Transverse colon (tissue), 4 donors: ENCODE measurements at regions not wholly inside any gene's neighbourhood (a gene's known extent, or its start where the extent isn't known, plus 50 kb on each side); places are given as distances from the start of the nearest gene placed in this dataset.

Source experiments
- DNase-seq: peaks from one replicate; pipeline ENCODE4 v3.0.0-alpha.2; 2019
- H3K27ac ChIP-seq, 4 donors: fragments of 200-600 bp; sonication (generic); 2 replicates each; pipeline ENCODE4 v1.5.1; 2016 to 2018; ENCODE audit warnings: inconsistent platforms in 4 of 4
- H3K27me3 ChIP-seq: fragments of 200-600 bp; sonication (generic); 2 replicates; pipeline ENCODE4 v1.5.1; 2017; ENCODE audit warnings: inconsistent platforms
- H3K36me3 ChIP-seq, 4 donors: fragments of 200-600 bp; sonication (generic); 2 replicates each; pipeline ENCODE4 v1.5.1; 2017 to 2019; ENCODE audit warnings: inconsistent platforms in 4 of 4
- H3K4me1 ChIP-seq, 4 donors: fragments of 200-600 bp; sonication (generic); 2 replicates each; pipeline ENCODE4 v1.5.1; 2017 to 2020; ENCODE audit warnings: inconsistent platforms in 4 of 4
- H3K4me3 ChIP-seq, 4 donors: fragments of 200-600 bp; sonication (generic); 1 replicate in 1 of 4; 2 replicates in 3 of 4; pipeline versions ENCODE4 v1.5.1 to v1.6.1; 2017 to 2019; ENCODE audit warnings: inconsistent platforms in 4 of 4
- H3K9me3 ChIP-seq, 2 donors: fragments of 200-600 bp; sonication (generic); 2 replicates each; pipeline ENCODE4 v1.5.1; 2017 to 2019; ENCODE audit warnings: inconsistent platforms in 2 of 2
- CTCF ChIP-seq, 5 experiments: fragments of 200-600 bp in 3 of 5; fragments of 450-650 bp in 2 of 5; sonication (generic) in 3 of 5; IDR thresholded peaks; 1 replicate in 2 of 5; 2 replicates in 3 of 5; pipeline ENCODE4 v1.5.1; 2016 to 2017; ENCODE audit warnings: antibody characterized with exemption in 5 of 5, inconsistent platforms in 3 of 5, mild to moderate bottlenecking in 2 of 5, moderate library complexity in 1 of 5
- EP300 ChIP-seq: sonication (generic); formaldehyde crosslinking; IDR thresholded peaks from one replicate; pipeline ENCODE4 v1.6.1; 2017; ENCODE audit warnings: antibody characterized with exemption, low read depth
- POLR2A ChIP-seq: fragments of 450-650 bp; IDR thresholded peaks from one replicate; pipeline ENCODE4 v1.6.1; 2016; ENCODE audit warnings: antibody characterized with exemption, mild to moderate bottlenecking, moderate library complexity
- POLR2AphosphoS5 ChIP-seq, 3 donors: sonication (generic); formaldehyde crosslinking; IDR thresholded peaks; one replicate each; pipeline ENCODE4 v1.6.1; 2016; ENCODE audit warnings: antibody characterized with exemption in 3 of 3
- WGBS, 2 donors: methylation state at CpG; one replicate each; pipeline ENCODE4 v1.1.5; 2018; ENCODE audit warnings: low coverage in 1 of 2; 5-methylcytosine and 5-hydroxymethylcytosine counted together
- in situ Hi-C, 4 donors: fragments of 200-750 bp; cut with MboI; loops; one replicate each; pipeline versions ENCODE4 v1.15.0 to v1.15.1; 2017; ENCODE audit warnings: low sequenced_read_pairs in 3 of 4, low pct_ligation_motif_present in 1 of 4, low pct_unique_long_range_greater_than_20kb in 1 of 4
- intact Hi-C: fragments of 100-400 bp; cut with DNase I; formaldehyde crosslinking; loops from one replicate; pipeline ENCODE4 v1.15.1; 2023; ENCODE audit warnings: low total_unique reads

GRCh38 chr13:54144828-54145227 lies 1116.2 kb downstream of the OLFM4 start:
- Histone ChIP-seq H3K36me3 (no peaks in the 10 kb centered on the region), H3K9me3 (no peaks in the 10 kb centered on the region), H3K4me3 (no peak overlapping the region), H3K27me3 (no peaks in the 10 kb centered on the region), H3K27ac (no peak overlapping the region), H3K4me1 (no peaks in the 10 kb centered on the region)
- WGBS, 2 donors = 53% methylated on average over 3 of the region's 3 CpGs
- no peak for TF ChIP-seq EP300
- TF ChIP-seq POLR2AphosphoS5 (IDR thresholded peaks at IDR 0.05) = no peak
- no peak for TF ChIP-seq CTCF (IDR thresholded peaks at IDR 0.05)
- TF ChIP-seq POLR2A = no peak
- in situ Hi-C loops (no loop called here), intact Hi-C loops (no loop called here)
- no peak for DNase-seq

- in situ Hi-C loops (no loop called here), intact Hi-C loops (no loop called here)
- no peaks in the 10 kb centered on the region for H3K36me3 ChIP-seq
- H3K4me3 ChIP-seq = no peak overlapping the region
- H3K4me1 ChIP-seq = no peaks in the 10 kb centered on the region
- no peak for TF ChIP-seq POLR2AphosphoS5 (IDR thresholded peaks at IDR 0.05)
- no peak for TF ChIP-seq EP300
- TF ChIP-seq CTCF (IDR thresholded peaks at IDR 0.05) = no peak
- TF ChIP-seq POLR2A = no peak
- H3K9me3 ChIP-seq = no peaks in the 10 kb centered on the region
- WGBS, 2 donors = 81 to 96% methylated on average over 3 of the region's 3 CpGs
- DNase-seq = no peak
- H3K27me3 ChIP-seq = no peaks in the 10 kb centered on the region
- no peak overlapping the region for H3K27ac ChIP-seq
These were observed 1122.2 kb downstream of the OLFM4 start for GRCh38 chr13:54150851-54151250.

GRCh38 chr13:54162069-54162468 lies 1133.5 kb downstream of the OLFM4 start:
- no peaks in the 10 kb centered on the region for H3K36me3 ChIP-seq
- 42% methylated on average over 1 of the region's 1 CpG; no CpG with 5 or more reads in 1 of the 2 donors for WGBS, 2 donors
- H3K9me3 ChIP-seq = no peaks in the 10 kb centered on the region

GRCh38 chr13:54165581-54166215 lies 1137.1 kb downstream of the OLFM4 start:
- Histone ChIP-seq H3K9me3 (no peaks in the 10 kb centered on the region), H3K36me3 (no peaks in the 10 kb centered on the region), H3K4me1 (no peaks in the 10 kb centered on the region), H3K4me3 (no peak overlapping the region), H3K27me3 (no peaks in the 10 kb centered on the region), H3K27ac (no peak overlapping the region)
- intact Hi-C loops = no loop called here
- no peak for TF ChIP-seq POLR2A
- WGBS, 2 donors = 32 to 35% methylated on average over 5 to 7 of the region's 7 CpGs
- no peak for DNase-seq
- in situ Hi-C loops = no loop called here

More at GRCh38 chr13:54162069-54162468, 1133.5 kb downstream of the OLFM4 start:
- intact Hi-C loops = no loop called here
- DNase-seq = no peak
- H3K27ac ChIP-seq = no peak overlapping the region
- no peaks in the 10 kb centered on the region for H3K27me3 ChIP-seq
- H3K4me3 ChIP-seq = no peak overlapping the region
- in situ Hi-C loops = no loop called here
- TF ChIP-seq POLR2A = no peak
- no peak for TF ChIP-seq POLR2AphosphoS5 (IDR thresholded peaks at IDR 0.05)
- TF ChIP-seq CTCF (IDR thresholded peaks at IDR 0.05) = no peak
- TF ChIP-seq EP300 = no peak
- H3K4me1 ChIP-seq = no peaks in the 10 kb centered on the region

- TF ChIP-seq EP300 (no peak), CTCF (IDR thresholded peaks at IDR 0.05) (no peak), POLR2AphosphoS5 (IDR thresholded peaks at IDR 0.05) (no peak), POLR2A (no peak)
- no peak for DNase-seq
- H3K27ac ChIP-seq = no peak overlapping the region
- no peaks in the 10 kb centered on the region for H3K36me3 ChIP-seq
- no peaks in the 10 kb centered on the region for H3K4me1 ChIP-seq
- in situ Hi-C loops = no loop called here
- H3K27me3 ChIP-seq = no peaks in the 10 kb centered on the region
- H3K4me3 ChIP-seq = no peak overlapping the region
- peaks cover 0 to 5% of the 10 kb centered on the region in 2 donors for H3K9me3 ChIP-seq
- intact Hi-C loops = no loop called here
These were observed 1145.4 kb downstream of the OLFM4 start for GRCh38 chr13:54173996-54174395.
